Fibroblast of pulmonary artery (primary cell): ENCODE measurements at regions not wholly inside any gene's neighbourhood (a gene's known extent, or its start where the extent isn't known, plus 50 kb on each side); places are given as distances from the start of the nearest gene placed in this dataset.

Experiments used
- DNase-seq: peaks from one replicate; pipeline ENCODE4 v3.0.0-alpha.2; 2010; ENCODE audit warnings: low read depth
- H3K4me3 ChIP-seq: replicated peaks from 2 replicates; pipeline ENCODE4 v1.5.1; 2011; ENCODE audit warnings: low read depth, mild to moderate bottlenecking, control low read depth, low read length, moderate library complexity
- TF ChIP-seq, protein P1 (sequence below): IDR thresholded peaks from 2 replicates; pipeline ENCODE4 v1.5.1; 2011; ENCODE audit warnings: mild to moderate bottlenecking, control low read depth, low read length, inconsistent platforms; ENCODE audit errors: missing control alignments

- peak; percentile 28 for DNase-seq
- TF ChIP-seq, protein P1, sequence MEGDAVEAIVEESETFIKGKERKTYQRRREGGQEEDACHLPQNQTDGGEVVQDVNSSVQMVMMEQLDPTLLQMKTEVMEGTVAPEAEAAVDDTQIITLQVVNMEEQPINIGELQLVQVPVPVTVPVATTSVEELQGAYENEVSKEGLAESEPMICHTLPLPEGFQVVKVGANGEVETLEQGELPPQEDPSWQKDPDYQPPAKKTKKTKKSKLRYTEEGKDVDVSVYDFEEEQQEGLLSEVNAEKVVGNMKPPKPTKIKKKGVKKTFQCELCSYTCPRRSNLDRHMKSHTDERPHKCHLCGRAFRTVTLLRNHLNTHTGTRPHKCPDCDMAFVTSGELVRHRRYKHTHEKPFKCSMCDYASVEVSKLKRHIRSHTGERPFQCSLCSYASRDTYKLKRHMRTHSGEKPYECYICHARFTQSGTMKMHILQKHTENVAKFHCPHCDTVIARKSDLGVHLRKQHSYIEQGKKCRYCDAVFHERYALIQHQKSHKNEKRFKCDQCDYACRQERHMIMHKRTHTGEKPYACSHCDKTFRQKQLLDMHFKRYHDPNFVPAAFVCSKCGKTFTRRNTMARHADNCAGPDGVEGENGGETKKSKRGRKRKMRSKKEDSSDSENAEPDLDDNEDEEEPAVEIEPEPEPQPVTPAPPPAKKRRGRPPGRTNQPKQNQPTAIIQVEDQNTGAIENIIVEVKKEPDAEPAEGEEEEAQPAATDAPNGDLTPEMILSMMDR: no peak
- H3K4me3 ChIP-seq: no peak overlapping the region
Observed at GRCh38 chr2:122927197-122927596, 1097.9 kb upstream of the CNTNAP5 start.

DNA sequence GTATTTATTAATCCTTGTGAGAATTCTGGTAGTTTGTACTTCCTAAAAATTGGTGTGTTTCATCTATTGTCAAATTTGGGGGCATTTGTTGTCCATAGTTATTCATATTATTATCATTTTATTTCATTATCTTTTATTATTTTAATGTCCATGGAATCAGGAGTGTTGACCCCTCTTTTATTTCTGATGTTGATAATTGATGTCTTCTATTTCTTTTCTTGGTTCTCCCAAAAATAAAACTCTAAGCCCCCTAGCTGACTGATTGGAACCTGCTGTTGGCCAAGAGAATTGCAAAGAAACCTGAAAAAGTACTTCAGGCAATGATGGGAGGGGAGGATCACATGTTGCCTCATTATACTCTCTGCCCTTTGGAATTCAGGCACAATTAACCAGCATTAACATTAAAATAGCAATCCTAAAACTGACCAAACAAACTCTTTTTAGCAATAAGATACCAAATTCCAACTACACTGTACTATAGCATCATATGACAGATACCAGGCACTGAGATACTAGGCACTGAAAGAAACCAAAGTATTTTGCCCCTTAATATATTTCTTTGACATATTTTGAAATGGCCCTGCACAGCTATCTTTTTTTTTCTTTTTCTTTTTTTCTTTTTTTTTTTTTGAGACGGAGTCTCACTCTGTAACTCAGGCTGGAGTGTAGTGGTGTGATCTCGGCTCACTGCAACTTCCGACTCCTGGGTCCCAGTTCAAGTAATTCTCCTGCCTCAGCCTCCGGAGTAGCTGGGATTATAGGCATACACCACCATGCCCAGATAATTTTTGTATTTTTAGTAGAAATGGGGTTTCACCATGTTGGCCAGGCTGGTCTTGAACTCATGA, 1097.2 kb upstream of the CNTNAP5 start:
- DNase-seq: no peak
- no peak overlapping the region for H3K4me3 ChIP-seq
- TF ChIP-seq, protein P1: no peak

- TF ChIP-seq, protein P1: no peak
- no peak overlapping the region for H3K4me3 ChIP-seq
- DNase-seq: no peak
Observed at GRCh38 chr2:122929347-122929746, 1095.7 kb upstream of the CNTNAP5 start.

DNA sequence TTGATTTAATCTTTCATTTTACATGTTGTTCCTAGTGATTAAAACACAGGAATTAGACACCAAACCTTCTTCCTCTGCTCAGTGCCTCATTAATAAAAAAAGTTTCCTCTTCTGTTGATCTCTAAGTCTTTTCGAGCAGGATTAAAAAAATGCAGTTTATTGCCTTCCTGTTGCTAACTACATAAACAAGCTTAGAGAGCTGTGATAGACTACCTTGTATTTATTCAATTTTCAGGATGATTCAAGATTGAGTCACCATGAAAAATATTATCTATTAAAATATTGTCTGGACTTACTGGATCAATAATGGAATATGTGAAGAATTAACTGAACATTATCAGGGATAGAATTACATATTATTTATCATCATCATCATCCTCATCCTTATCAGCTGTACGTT, 1089.6 kb upstream of the CNTNAP5 start:
- no peak for DNase-seq
- no peak overlapping the region for H3K4me3 ChIP-seq
- TF ChIP-seq, protein P1: no peak

- no peak overlapping the region for H3K4me3 ChIP-seq
- no peak for DNase-seq
- TF ChIP-seq, protein P1: no peak
Observed at GRCh38 chr2:122939796-122940195, 1085.3 kb upstream of the CNTNAP5 start.

GRCh38 chr2:122949523-122949922, 1075.6 kb upstream of the CNTNAP5 start:
- DNase-seq: no peak
- TF ChIP-seq, protein P1: no peak
- no peak overlapping the region for H3K4me3 ChIP-seq

GRCh38 chr2:122955776-122956175, 1069.3 kb upstream of the CNTNAP5 start:
- H3K4me3 ChIP-seq: no peak overlapping the region
- DNase-seq: peak; percentile 50
- TF ChIP-seq, protein P1: no peak
